Smooth muscle cell (in vitro differentiated cells): ENCODE measurements at regions not wholly inside any gene's neighbourhood (a gene's known extent, or its start where the extent isn't known, plus 50 kb on each side); places are given as distances from the start of the nearest gene placed in this dataset.
A peak's percentile ranks its signal among the peaks of the same experiment; 100 is the strongest.

ENCODE experiments used
- DNase-seq: peaks from one replicate; lab custom pipeline; 2025; ENCODE audit not compliant: unreplicated experiment; lab: John Stamatoyannopoulos, UW
- H2AFZ ChIP-seq: fragments of 200-600 bp; sonication (generic); 2 replicates; pipeline ENCODE4 v1.6.0; 2016; ENCODE audit warnings: antibody characterized with exemption, low read depth, mild to moderate bottlenecking
- H3F3A ChIP-seq: fragments of 200-600 bp; sonication (generic); 2 replicates; pipeline ENCODE4 v1.6.0; 2017; ENCODE audit warnings: antibody characterized with exemption, low read depth
- H3K27ac ChIP-seq: fragments of 200-600 bp; sonication (generic); 2 replicates; pipeline ENCODE4 v1.5.1; 2016; ENCODE audit warnings: low read depth, mild to moderate bottlenecking
- H3K27me3 ChIP-seq: fragments of 200-600 bp; sonication (generic); 2 replicates; pipeline ENCODE4 v1.6.1; 2016; ENCODE audit warnings: low read depth, mild to moderate bottlenecking
- H3K36me3 ChIP-seq: fragments of 200-600 bp; sonication (generic); 2 replicates; pipeline ENCODE4 v1.5.1; 2016; ENCODE audit warnings: low read depth
- H3K4me1 ChIP-seq: fragments of 200-600 bp; sonication (generic); 2 replicates; pipeline ENCODE4 v1.5.1; 2016; ENCODE audit warnings: low read depth
- H3K4me2 ChIP-seq: fragments of 200-600 bp; sonication (generic); 2 replicates; pipeline ENCODE4 v1.6.0; 2016; ENCODE audit warnings: mild to moderate bottlenecking
- H3K4me3 ChIP-seq: fragments of 200-600 bp; sonication (generic); 2 replicates; pipeline ENCODE4 v1.5.1; 2016; ENCODE audit warnings: mild to moderate bottlenecking
- H3K79me2 ChIP-seq: fragments of 200-600 bp; sonication (generic); 2 replicates; pipeline ENCODE4 v1.6.0; 2016; ENCODE audit warnings: low read depth, mild to moderate bottlenecking
- H3K9ac ChIP-seq: fragments of 200-600 bp; sonication (generic); 2 replicates; pipeline ENCODE4 v1.6.0; 2016; ENCODE audit warnings: low read depth
- H3K9me3 ChIP-seq: fragments of 200-600 bp; sonication (generic); replicated peaks from 2 replicates; pipeline ENCODE4 v1.5.1; 2016; ENCODE audit warnings: low read depth
- H4K20me1 ChIP-seq: fragments of 200-600 bp; sonication (generic); 2 replicates; pipeline ENCODE4 v1.6.0; 2016; ENCODE audit warnings: low read depth
- CTCF ChIP-seq: fragments of 200-600 bp; sonication (generic); IDR thresholded peaks from 2 replicates; pipeline ENCODE4 v1.5.1; 2017; ENCODE audit warnings: borderline replicate concordance, mild to moderate bottlenecking, antibody characterized with exemption; ENCODE audit not compliant: insufficient read depth, poor library complexity, severe bottlenecking
- WGBS: methylation state at CpG from one replicate; pipeline ENCODE4 v1.1.7; 2016; ENCODE audit warnings: low lambda C conversion rate; 5-methylcytosine and 5-hydroxymethylcytosine counted together

GRCh38 chr12:74791365-74791764 is 253.7 kb downstream of the ATXN7L3B start:
- DNase-seq: no peak
- Histone ChIP-seq H3K9me3 (no peaks in the 10 kb centered on the region), H2AFZ (peak overlapping the region; percentile 83), H3K36me3 (no peaks in the 10 kb centered on the region), H3K4me3 (no peak overlapping the region), H3K79me2 (no peaks in the 10 kb centered on the region), H3F3A (no peaks in the 10 kb centered on the region), H3K9ac (no peak overlapping the region), H3K27ac (no peak overlapping the region), H3K4me2 (no peak overlapping the region), H3K4me1 (no peaks in the 10 kb centered on the region), H3K27me3 (no peaks in the 10 kb centered on the region), H4K20me1 (no peaks in the 10 kb centered on the region)
- TF ChIP-seq CTCF: no peak
- WGBS: 100% methylated on average over 1 of the region's 1 CpG

GRCh38 chr12:74794522-74794921 is 256.9 kb downstream of the ATXN7L3B start:
- DNase-seq: no peak
- TF ChIP-seq CTCF: no peak
- WGBS: 36% methylated on average over 4 of the region's 4 CpGs
- no peak overlapping the region for H3K9ac ChIP-seq
- H4K20me1 ChIP-seq: no peaks in the 10 kb centered on the region
- no peaks in the 10 kb centered on the region for H3K4me1 ChIP-seq
- no peak overlapping the region for H3K4me2 ChIP-seq
- H3K79me2 ChIP-seq: no peaks in the 10 kb centered on the region
- no peaks in the 10 kb centered on the region for H3K36me3 ChIP-seq
- H3K9me3 ChIP-seq: no peaks in the 10 kb centered on the region
- no peak overlapping the region for H3K27ac ChIP-seq
- no peaks in the 10 kb centered on the region for H3K27me3 ChIP-seq
- H2AFZ ChIP-seq: no peak overlapping the region
- H3K4me3 ChIP-seq: no peak overlapping the region
- H3F3A ChIP-seq: no peaks in the 10 kb centered on the region

GRCh38 chr12:74801625-74802024 is 264.0 kb downstream of the ATXN7L3B start:
- no peak overlapping the region for H3K4me3 ChIP-seq
- H3K27ac ChIP-seq: no peak overlapping the region
- H3K79me2 ChIP-seq: no peaks in the 10 kb centered on the region
- no peak for TF ChIP-seq CTCF
- H3K36me3 ChIP-seq: no peaks in the 10 kb centered on the region
- DNase-seq: no peak
- H3K9ac ChIP-seq: no peak overlapping the region
- H2AFZ ChIP-seq: no peak overlapping the region
- no peaks in the 10 kb centered on the region for H3K9me3 ChIP-seq
- no peaks in the 10 kb centered on the region for H3K4me1 ChIP-seq
- H3F3A ChIP-seq: no peaks in the 10 kb centered on the region
- 70% methylated on average over 2 of the region's 2 CpGs for WGBS
- H3K27me3 ChIP-seq: no peaks in the 10 kb centered on the region
- H3K4me2 ChIP-seq: no peak overlapping the region
- H4K20me1 ChIP-seq: no peaks in the 10 kb centered on the region

GRCh38 chr12:74816398-74817175 is 279.0 kb downstream of the ATXN7L3B start:
- Histone ChIP-seq H3K4me1 (no peaks in the 10 kb centered on the region), H3K4me2 (no peak overlapping the region), H3K4me3 (no peak overlapping the region), H3K9me3 (no peaks in the 10 kb centered on the region), H4K20me1 (no peaks in the 10 kb centered on the region), H3K27ac (no peak overlapping the region), H3K79me2 (no peaks in the 10 kb centered on the region), H3K9ac (no peak overlapping the region), H3K36me3 (no peaks in the 10 kb centered on the region), H3F3A (no peaks in the 10 kb centered on the region), H2AFZ (no peak overlapping the region), H3K27me3 (no peaks in the 10 kb centered on the region)
- no peak for DNase-seq
- no peak for TF ChIP-seq CTCF
- 84% methylated on average over 10 of the region's 10 CpGs for WGBS
